Central memory CD4-positive, alpha-beta T cell (primary cell): ENCODE measurements at regions not wholly inside any gene's neighbourhood (a gene's known extent, or its start where the extent isn't known, plus 50 kb on each side); places are given as distances from the start of the nearest gene placed in this dataset.

Experiments
- DNase-seq: peaks from one replicate; pipeline ENCODE4 v3.0.0; 2022

DNA sequence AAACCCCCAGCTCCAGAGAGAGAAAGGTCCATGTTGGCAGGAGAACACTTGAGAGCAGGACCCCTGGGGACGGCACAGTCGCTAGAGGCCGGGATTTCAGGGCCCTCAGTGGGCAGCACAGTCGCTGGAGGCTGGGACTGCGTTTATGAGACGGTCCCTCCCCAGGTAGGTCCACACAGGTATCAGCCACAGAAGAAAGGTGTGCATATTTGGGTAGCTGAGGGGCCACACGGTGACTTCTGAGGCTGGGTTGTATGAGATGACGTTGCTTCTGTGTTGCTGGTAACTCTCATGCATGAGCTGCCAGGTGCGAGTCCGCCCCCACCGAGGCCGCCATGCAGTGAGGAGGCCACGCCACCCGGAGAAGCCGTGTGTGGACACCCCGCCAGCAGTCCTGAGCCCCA is 56.9 kb upstream of the PPP2R2D start:
- DNase-seq = no peak

DNA sequence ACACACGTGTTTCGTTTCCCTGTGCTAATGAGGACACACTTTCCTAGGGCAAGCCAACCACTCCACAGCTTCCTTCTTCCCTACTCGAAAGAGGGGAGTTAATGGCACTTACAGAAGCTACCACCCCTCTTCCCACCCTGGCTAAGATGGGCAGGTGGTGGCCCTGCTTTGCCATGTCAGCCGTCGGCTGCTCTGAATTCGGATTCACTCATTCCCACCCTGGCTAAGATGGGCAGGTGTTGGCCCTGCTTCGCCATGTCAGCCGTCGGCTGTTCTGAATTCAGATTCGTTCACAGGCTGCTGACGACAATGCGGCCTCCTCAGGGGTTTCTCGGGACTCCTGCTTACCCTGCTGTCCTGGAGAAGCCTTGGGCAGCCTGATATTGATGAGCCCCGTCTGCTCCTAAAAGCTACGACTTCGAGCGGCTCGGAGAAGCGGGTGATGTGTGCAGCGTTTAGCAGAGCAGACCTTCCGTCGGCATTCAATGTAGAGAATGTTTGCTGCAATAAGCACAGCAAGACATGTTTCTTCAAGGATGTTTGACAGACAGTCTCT is 56.2 kb upstream of the PPP2R2D start:
- no peak for DNase-seq

DNA sequence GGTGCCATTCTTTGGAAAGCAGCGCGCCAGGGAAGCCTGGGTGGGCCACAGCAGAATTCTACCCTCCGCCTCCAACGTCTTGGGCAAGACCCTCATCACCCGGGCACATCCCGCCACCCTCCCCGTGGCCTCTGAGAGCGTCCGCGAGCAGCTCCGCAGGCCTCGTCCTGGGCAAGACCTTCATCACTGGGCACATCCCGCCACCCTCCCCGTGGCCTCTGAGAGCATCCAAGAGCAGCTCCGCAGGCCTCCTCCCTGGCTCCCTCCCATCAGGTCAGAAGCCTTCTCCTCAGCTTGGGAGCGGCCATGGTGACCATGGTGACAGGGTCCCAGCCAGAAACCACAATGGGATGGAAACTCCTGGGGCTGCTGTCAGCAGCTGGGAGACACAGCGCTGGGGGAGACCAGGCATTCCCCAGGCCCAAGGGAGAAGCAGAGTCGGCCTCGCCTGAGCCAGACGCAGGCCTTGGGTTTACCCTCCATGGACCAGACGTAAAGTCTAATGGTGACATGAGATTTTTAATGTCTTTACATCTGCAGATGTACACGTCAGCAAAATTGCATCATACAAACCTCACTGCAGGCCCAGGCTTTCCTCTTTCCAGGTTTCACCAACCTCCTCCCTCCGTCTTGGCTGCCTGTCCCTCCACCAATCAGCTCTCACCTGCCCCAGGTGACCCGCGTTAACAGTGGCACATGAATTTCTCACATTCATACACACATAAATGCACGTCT is 55.1 kb upstream of the PPP2R2D start:
- DNase-seq = no peak

DNA sequence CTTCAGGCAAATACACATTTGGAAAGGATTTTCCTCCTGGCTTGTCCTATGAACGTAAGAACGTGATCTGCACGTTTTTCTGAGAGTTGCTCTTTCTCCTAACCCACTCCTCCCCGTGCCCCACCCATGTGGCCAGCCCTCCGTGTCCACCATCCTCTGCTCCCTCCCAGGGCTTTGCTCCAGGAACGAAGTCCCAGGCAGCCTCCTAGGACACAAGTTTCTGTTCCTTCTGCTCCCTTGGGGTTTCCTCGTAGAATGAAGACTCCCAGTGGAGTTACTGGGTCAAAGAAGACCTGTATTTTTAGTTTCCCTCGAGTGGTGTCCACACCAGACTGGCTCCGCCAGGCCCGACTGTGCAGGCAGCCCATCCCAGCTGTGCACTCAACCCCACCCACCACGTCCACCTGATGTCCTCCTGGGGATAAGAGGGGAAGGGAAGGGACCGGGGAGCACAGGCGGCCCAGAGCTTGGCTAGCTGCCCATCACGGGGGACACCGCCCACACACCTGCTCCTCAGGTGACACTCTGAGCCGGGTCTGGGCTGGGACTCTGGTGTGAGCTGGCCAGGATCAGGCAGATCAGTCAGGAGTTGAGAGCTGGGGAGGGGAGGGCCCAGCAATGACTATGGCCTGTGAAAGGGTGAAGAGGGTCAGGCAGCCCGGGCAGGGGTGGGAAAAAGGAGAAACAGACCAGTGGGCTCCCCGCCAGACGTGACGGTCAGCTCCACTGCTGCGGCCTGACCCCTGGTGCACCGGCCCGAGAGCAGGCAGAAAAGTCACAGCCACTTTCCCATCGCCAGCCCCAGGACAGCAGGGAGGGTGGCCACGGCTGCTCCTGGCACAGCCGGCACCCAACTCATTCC is 54.3 kb upstream of the PPP2R2D start:
- DNase-seq = no peak

DNA sequence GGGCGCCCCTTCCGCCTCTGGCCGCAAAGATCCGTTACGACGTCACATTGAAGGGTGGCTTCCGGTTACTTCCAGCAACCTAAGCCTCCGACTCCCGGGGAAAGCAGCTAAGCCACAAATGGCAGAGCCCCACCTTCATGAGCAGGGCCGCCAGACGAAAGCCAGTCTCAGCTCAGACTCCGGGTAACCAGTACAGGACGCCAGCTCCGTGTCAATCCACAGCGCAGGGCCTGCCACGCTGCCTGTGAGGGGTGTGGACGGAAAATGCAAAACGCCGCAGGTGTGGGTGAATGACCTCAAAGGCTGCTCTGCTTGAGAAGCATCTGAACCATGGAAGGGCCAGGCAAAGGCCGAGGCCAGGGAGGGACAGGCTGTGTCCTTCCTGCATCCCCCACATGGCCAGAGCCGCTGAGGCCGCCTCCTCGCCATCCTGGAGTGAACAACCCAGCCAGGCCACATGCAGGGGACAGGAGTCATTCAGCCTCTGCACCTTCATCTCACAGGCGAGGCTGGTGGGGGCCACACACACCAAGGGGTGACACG is 53.5 kb upstream of the PPP2R2D start:
- no peak for DNase-seq

DNA sequence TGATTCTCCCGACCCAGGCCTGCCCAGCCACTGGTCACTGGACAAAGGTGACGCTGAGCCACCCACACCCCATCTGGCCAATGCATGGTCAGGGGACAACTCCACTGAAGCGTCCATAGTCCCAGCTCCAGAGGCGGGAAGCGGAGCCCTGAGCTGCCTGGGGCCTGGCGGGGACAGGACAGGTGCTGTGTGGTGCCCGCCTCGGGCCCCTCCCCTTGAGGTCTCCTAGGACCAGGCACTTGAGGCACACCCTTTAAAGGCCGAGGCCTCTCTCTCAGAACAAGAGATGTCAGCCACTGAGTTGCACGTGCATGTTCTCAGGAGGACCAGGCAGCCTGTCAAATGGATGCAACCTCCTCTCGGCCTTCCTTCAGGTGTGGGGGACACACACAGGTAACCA is 52.5 kb upstream of the PPP2R2D start:
- DNase-seq = no peak

DNA sequence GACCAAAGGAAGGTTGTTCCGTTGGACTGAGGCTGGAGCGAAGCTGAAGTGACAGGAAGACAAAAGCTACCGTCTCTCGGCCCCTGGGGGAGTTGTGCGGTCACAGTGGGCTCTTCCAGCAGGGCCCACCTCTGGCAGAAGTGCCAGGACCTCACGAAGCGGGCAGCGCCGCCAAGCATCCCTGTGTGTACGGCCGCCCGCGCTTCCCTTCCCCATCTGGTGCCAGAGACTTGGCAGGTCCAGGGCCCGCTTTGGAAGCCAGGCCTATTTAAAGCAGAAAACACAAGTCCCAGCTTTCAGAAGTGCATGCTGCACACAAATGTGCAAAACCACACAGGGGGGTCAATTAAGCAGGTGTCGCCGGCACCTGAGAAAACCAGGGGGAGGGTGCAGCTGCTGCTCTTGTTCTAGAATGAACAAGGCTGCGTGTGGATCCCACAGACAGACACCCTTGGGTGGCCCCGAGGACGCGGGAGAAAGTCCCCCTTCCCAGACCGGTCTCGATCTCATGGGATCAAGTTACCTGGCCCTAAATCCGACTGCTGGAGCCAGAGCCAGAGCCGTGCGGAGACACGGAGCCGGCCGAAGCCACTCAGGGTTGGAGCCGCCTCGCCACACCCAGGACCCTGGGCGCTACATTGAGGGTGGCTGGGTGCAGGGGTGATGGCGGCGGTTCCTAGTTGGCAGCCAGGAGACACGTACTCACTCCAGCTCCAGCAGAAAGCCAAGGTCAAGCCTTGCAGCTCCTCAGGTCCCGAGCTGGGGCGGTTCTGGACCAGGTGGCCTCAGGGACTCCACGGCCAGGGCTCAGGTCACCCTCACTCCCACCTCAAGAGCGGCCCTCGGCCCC is 51.8 kb upstream of the PPP2R2D start:
- DNase-seq = no peak

DNA sequence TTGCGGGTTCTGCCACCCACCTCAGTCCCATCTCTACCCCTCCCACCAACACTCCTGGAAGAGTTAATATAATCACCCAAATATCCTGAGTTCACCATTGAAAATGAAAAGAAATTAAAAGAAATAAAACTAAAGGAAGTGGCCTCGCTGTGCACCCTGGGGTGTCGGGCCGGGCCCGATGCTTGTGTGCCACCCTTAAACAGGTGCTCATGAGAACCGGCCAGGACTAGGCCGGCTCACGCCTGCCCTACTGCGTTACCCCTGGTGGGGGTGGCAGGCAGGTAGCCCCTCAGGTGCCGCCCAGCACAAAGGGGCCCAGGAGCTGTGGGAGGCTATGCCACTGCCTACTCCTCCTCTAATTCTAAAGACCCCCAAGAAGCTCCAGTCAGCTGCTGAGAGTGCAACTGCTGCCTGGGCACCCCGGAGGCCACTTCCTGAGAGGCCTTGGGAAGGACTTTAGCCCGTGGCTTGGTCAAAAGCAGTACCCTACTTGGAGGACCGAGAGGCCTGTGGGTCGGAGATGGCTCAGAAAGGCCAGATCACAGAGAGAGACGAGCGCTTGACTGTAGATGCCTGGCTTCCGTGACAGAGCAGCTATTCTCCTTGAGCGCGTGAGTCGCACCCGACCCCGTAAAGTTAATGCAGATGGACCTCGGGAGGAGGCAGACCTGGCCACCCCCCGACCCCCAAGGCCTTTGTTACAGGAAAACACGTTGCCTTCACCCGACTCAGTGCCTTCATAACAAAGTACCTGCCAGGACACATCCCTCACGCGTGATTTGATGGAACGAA is 51.0 kb upstream of the PPP2R2D start:
- no peak for DNase-seq

DNA sequence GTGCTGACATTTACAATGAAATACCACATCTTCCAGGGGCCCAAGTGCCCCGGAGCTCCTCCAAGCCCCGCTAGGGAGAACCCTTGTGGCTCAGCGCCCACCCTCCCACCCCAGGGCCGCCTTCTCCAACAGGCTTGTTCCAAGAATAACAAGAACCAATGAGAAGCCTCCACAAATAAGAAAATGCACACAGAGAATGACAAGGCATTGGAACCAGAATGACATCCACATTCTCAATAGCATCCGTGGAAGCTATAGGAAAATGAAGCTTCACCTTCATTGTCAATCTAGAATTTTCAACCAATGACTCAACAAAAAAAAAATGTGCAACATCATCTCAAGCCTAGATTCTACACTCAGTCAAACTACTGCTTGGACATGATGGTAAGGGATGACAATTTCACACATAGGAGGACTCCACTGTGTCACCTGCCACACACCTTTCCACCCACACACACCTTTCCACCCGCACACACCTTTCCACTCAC is 50.4 kb upstream of the PPP2R2D start:
- DNase-seq = no peak
